Heart left ventricle (tissue), 13 donors: ENCODE measurements at regions not wholly inside any gene's neighbourhood (a gene's known extent, or its start where the extent isn't known, plus 50 kb on each side); places are given as distances from the start of the nearest gene placed in this dataset.

ENCODE experiments used
- CTCF ChIP-seq, 12 donors: fragments of 200-600 bp; sonication (generic) in 4 of 12; IDR thresholded peaks; one replicate each; pipeline versions ENCODE4 v1.5.0 to v1.8.0; 2018 to 2022; ENCODE audit warnings: antibody characterized with exemption in 12 of 12, mild to moderate bottlenecking in 5 of 12
- POLR2A ChIP-seq, 2 donors: fragments of 450-650 bp; IDR thresholded peaks; one replicate each; pipeline ENCODE4 v1.6.1; 2017; ENCODE audit warnings: antibody characterized with exemption in 2 of 2, mild to moderate bottlenecking in 2 of 2, moderate library complexity in 2 of 2
- donor health status: ischemic (EF 13 %, LVEDD 7.1; RV severe dilation, severe dysfunction).
- donor health status: DM: no; HTN: yes; CAD: no.
- donor health status: DM: no; HTN: no; CAD: no.
- donor health status: ischemic (EF 25% LVEDD 6.9; RV normal size, moderate dysfunction).
- donor health status: ischemic (EF 25% LVEDD 5.7; RV mildly dilated, moderate dysfunction).
- donor health status: ischemic (EF 35%, LVEDD 5.7; RV mildly dilated, moderate dysfunction).
- donor health status: nonischemic (EF 11% LVEDD 7.7; RV severe dilation, severe dysfunction).
- donor health status: DM: yes; HTN: yes; CAD: no.
- donor health status: PGD.
- donor health status: ischemic (EF 29% LVEDD 5.4; RV normal size, mild dysfunction).
- donor health status: nonischemic (EF 23%, LVEDD 6.1; RV moderate dilation, normal function).

GRCh38 chr2:49813208-49813607 lies 658.9 kb upstream of the FSHR start:
- TF ChIP-seq CTCF (IDR thresholded peaks at IDR 0.05) (no peak), POLR2A (IDR thresholded peaks at IDR 0.05) (no peak)
